HG03439 (cell line): ENCODE measurements at regions not wholly inside any gene's neighbourhood (a gene's known extent, or its start where the extent isn't known, plus 50 kb on each side); places are given as distances from the start of the nearest gene placed in this dataset.
"Not testable (repeated sequence)": the region's sequence is repeated elsewhere in the genome, so short reads cannot be mapped to it uniquely, and the experiment has no call there.

Source experiments
- ATAC-seq: cut with Tn5 transposase; IDR thresholded peaks from one replicate; pipeline ENCODE4 v1.9.1; 2021; ENCODE audit warnings: mild to moderate bottlenecking, moderate library complexity; ENCODE audit not compliant: unreplicated experiment

GRCh38 chr5:69000949-69001348 lies 92.9 kb upstream of the SLC30A5 start:
- ATAC-seq, result no peak

- ATAC-seq, result no peak
Measured at GRCh38 chr5:69001627-69002026, 92.2 kb upstream of the SLC30A5 start.

GRCh38 chr5:69004127-69004526 lies 89.7 kb upstream of the SLC30A5 start:
- no peak for ATAC-seq

GRCh38 chr5:69004676-69005075 lies 89.1 kb upstream of the SLC30A5 start:
- no peak for ATAC-seq

- no peak for ATAC-seq
Measured at GRCh38 chr5:69006030-69006429, 87.8 kb upstream of the SLC30A5 start.

- no peak for ATAC-seq
Measured at GRCh38 chr5:69007163-69007562, 86.7 kb upstream of the SLC30A5 start.

- ATAC-seq, result peak; percentile 90
Measured at GRCh38 chr5:69007726-69008368, 86.0 kb upstream of the SLC30A5 start.

GRCh38 chr5:69010476-69010875 lies 83.3 kb upstream of the SLC30A5 start:
- ATAC-seq, result no peak

GRCh38 chr5:69011910-69012309 lies 81.9 kb upstream of the SLC30A5 start:
- ATAC-seq, result no peak

- ATAC-seq, result no peak
Measured at GRCh38 chr5:69013481-69013880, 80.3 kb upstream of the SLC30A5 start.

GRCh38 chr5:69014007-69014406 lies 79.8 kb upstream of the SLC30A5 start:
- not testable (repeated sequence) for ATAC-seq

- ATAC-seq, result no peak
Measured at GRCh38 chr5:69019668-69020375, 74.0 kb upstream of the SLC30A5 start.

GRCh38 chr5:69024241-69024651 lies 69.6 kb upstream of the SLC30A5 start:
- no peak for ATAC-seq

- no peak for ATAC-seq
Measured at GRCh38 chr5:69029292-69029691, 64.5 kb upstream of the SLC30A5 start.

GRCh38 chr5:69030358-69031062 lies 63.3 kb upstream of the SLC30A5 start:
- no peak for ATAC-seq

- no peak for ATAC-seq
Measured at GRCh38 chr5:69032009-69032408, 61.8 kb upstream of the SLC30A5 start.

GRCh38 chr5:69033690-69034089 lies 60.1 kb upstream of the SLC30A5 start:
- no peak for ATAC-seq

- no peak for ATAC-seq
Measured at GRCh38 chr5:69034898-69035297, 58.9 kb upstream of the SLC30A5 start.

- ATAC-seq, result no peak
Measured at GRCh38 chr5:69035665-69036064, 58.1 kb upstream of the SLC30A5 start.

- ATAC-seq, result no peak
Measured at GRCh38 chr5:69038539-69038938, 55.3 kb upstream of the SLC30A5 start.

GRCh38 chr5:69039829-69040228 lies 54.0 kb upstream of the SLC30A5 start:
- no peak for ATAC-seq

GRCh38 chr5:69042500-69042899 lies 51.3 kb upstream of the SLC30A5 start:
- ATAC-seq, result peak; percentile 18
